ENCODE measurements at regions not wholly inside any gene's neighbourhood (a gene's known extent, or its start where the extent isn't known, plus 50 kb on each side); places are given as distances from the start of the nearest gene placed in this dataset.

GRCh38 chr7:119341822-119342221 lies 931.2 kb upstream of the KCND2 start:
- TF ChIP-seq POLR2A (IDR thresholded peaks at IDR 0.05) (no peak), CTCF (IDR thresholded peaks at IDR 0.05) (no peak)

Measured in breast epithelium (tissue), 3 donors.